A549 (cell line): ENCODE measurements at regions not wholly inside any gene's neighbourhood (a gene's known extent, or its start where the extent isn't known, plus 50 kb on each side); places are given as distances from the start of the nearest gene placed in this dataset.

ENCODE experiments used
- ATAC-seq, 2 experiments: fragments of 200-7000 bp in 1 of 2; fragments of >200 bp in 1 of 2; cut with Nextera tagmentation in 1 of 2; cut with Tn5 transposase in 1 of 2; 3 replicates each; pipeline versions ENCODE4 v1.8.0 to v1.9.1; 2018 to 2020; ENCODE audit warnings: mild to moderate bottlenecking in 1 of 2, moderate library complexity in 1 of 2
- CTCF ChIA-PET: fragments of 300-600 bp; sonication (Branson Sonifier 250); formaldehyde crosslinking; extraction: SDS; loops from one replicate; lab custom pipeline; 2021; ENCODE audit warnings: antibody characterized with exemption, inconsistent platforms; lab: Yijun Ruan, JAX
- POLR2A ChIA-PET: fragments of 350-600 bp; formaldehyde crosslinking; extraction: SDS; loops from one replicate; lab custom pipeline; 2021; ENCODE audit warnings: antibody characterized with exemption, inconsistent platforms; lab: Yijun Ruan, JAX
- DNase-seq, 2 experiments: peaks; one replicate each; pipeline versions ENCODE4 v3.0.0 to v3.0.0-alpha.2; 2011 to 2016; ENCODE audit warnings: low read depth in 1 of 2, low spot score in 1 of 2
- FAIRE-seq: peaks from 2 replicates; lab custom pipeline; 2011; peaks lifted over from hg19 to GRCh38; lab: Jason Lieb, UNC
- H3K27ac ChIP-seq, 2 experiments: fragments of >200 bp; sonication (Bioruptor Twin); formaldehyde crosslinking; 3 replicates each; pipeline ENCODE4 v1.5.1; 2016 to 2017
- H3K4me1 ChIP-seq: fragments of >200 bp; sonication (Bioruptor Twin); formaldehyde crosslinking; 3 replicates; pipeline ENCODE4 v1.6.1; 2016
- H3K4me2 ChIP-seq: fragments of >200 bp; sonication (Bioruptor Twin); formaldehyde crosslinking; 3 replicates; pipeline ENCODE4 v1.6.1; 2016
- H3K4me3 ChIP-seq: fragments of >200 bp; sonication (Bioruptor Twin); formaldehyde crosslinking; 3 replicates; pipeline ENCODE4 v1.5.1; 2016
- H3K9me3 ChIP-seq: fragments of >200 bp; sonication (Bioruptor Twin); formaldehyde crosslinking; 3 replicates; pipeline ENCODE4 v1.6.1; 2016
- BCL3 ChIP-seq: fragments of >200 bp; sonication (Bioruptor Twin); formaldehyde crosslinking; IDR thresholded peaks from 3 replicates; pipeline ENCODE4 v1.6.1; 2016
- CHD2 ChIP-seq: fragments of 150-350 bp; IDR thresholded peaks from 2 replicates; pipeline ENCODE4 v1.6.1; 2014; ENCODE audit warnings: low read length; ENCODE audit not compliant: partially characterized antibody
- CHD4 ChIP-seq: fragments of 200-600 bp; sonication (generic); IDR thresholded peaks from 2 replicates; pipeline ENCODE4 v1.6.1; 2016; ENCODE audit warnings: antibody characterized with exemption, mild to moderate bottlenecking, borderline replicate concordance
- E2F6 ChIP-seq: IDR thresholded peaks from 2 replicates; pipeline ENCODE4 v1.6.1; 2012; ENCODE audit warnings: low read depth, borderline replicate concordance
- EHF ChIP-seq: fragments of 250-450 bp; sonication (Bioruptor Pico); IDR thresholded peaks from 2 replicates; pipeline ENCODE4 v1.5.0; 2020; ENCODE audit warnings: mild to moderate bottlenecking
- EHMT2 ChIP-seq: fragments of 200-600 bp; sonication (generic); IDR thresholded peaks from 2 replicates; pipeline ENCODE4 v1.6.1; 2016; ENCODE audit warnings: antibody characterized with exemption, low read depth, mild to moderate bottlenecking, moderate library complexity
- EP300 ChIP-seq, 2 experiments: fragments of >200 bp; sonication (Bioruptor Twin); formaldehyde crosslinking; IDR thresholded peaks; 2 replicates in 1 of 2; 3 replicates in 1 of 2; pipeline ENCODE4 v1.6.1; 2016 to 2017
- ESRRA ChIP-seq: fragments of 150-350 bp; IDR thresholded peaks from 2 replicates; pipeline ENCODE4 v1.6.1; 2014; ENCODE audit warnings: mild to moderate bottlenecking, low read length, borderline replicate concordance
- FOSB ChIP-seq: fragments of 250-450 bp; sonication (Bioruptor Pico); IDR thresholded peaks from 2 replicates; pipeline ENCODE4 v1.5.0; 2020; ENCODE audit warnings: mild to moderate bottlenecking, moderate library complexity
- FOXS1 ChIP-seq: fragments of 250-450 bp; sonication (Bioruptor Pico); IDR thresholded peaks from 2 replicates; pipeline ENCODE4 v1.5.0; 2020; ENCODE audit warnings: mild to moderate bottlenecking, moderate library complexity
- HES2 ChIP-seq: fragments of >200 bp; sonication (Bioruptor Twin); formaldehyde crosslinking; IDR thresholded peaks from 2 replicates; pipeline ENCODE4 v1.6.1; 2016
- HOXB5 ChIP-seq: fragments of 250-450 bp; sonication (Bioruptor Pico); IDR thresholded peaks from 2 replicates; pipeline ENCODE4 v1.5.0; 2020; ENCODE audit warnings: mild to moderate bottlenecking, moderate library complexity
- JUN ChIP-seq, 2 experiments: fragments of >200 bp; sonication (Bioruptor Twin); formaldehyde crosslinking; IDR thresholded peaks; 2 replicates in 1 of 2; 3 replicates in 1 of 2; pipeline ENCODE4 v1.6.1; 2016 to 2017
- JUNB ChIP-seq: fragments of >200 bp; sonication (Bioruptor Twin); formaldehyde crosslinking; IDR thresholded peaks from 2 replicates; pipeline ENCODE4 v1.6.1; 2016
- KDM5A ChIP-seq: fragments of 200-600 bp; sonication (generic); IDR thresholded peaks from 2 replicates; pipeline ENCODE4 v1.6.1; 2016; ENCODE audit warnings: antibody characterized with exemption, mild to moderate bottlenecking
- NPAS2 ChIP-seq: fragments of 250-450 bp; sonication (Bioruptor Pico); IDR thresholded peaks from 2 replicates; pipeline ENCODE4 v1.8.0; 2022; ENCODE audit warnings: mild to moderate bottlenecking, moderate library complexity, borderline replicate concordance
- POLR2A ChIP-seq: IDR thresholded peaks from 2 replicates; pipeline ENCODE4 v1.6.1; 2012; ENCODE audit warnings: mild to moderate bottlenecking, low read length
- POLR2AphosphoS2 ChIP-seq: conservative IDR thresholded peaks from 2 replicates; pipeline ENCODE4 v1.6.1; 2012; ENCODE audit warnings: low read length, improper control_type of control experiment, inconsistent platforms
- RARB ChIP-seq: fragments of 250-450 bp; sonication (Bioruptor Pico); IDR thresholded peaks from 2 replicates; pipeline ENCODE4 v1.8.0; 2021; ENCODE audit warnings: mild to moderate bottlenecking, moderate library complexity
- RNF2 ChIP-seq: fragments of 200-600 bp; sonication (generic); IDR thresholded peaks from 2 replicates; pipeline ENCODE4 v1.6.1; 2016; ENCODE audit warnings: low read depth, mild to moderate bottlenecking, antibody characterized with exemption, moderate library complexity, borderline replicate concordance
- SMC3 ChIP-seq: fragments of >200 bp; sonication (Bioruptor Twin); formaldehyde crosslinking; IDR thresholded peaks from 3 replicates; pipeline ENCODE4 v1.6.1; 2018; ENCODE audit warnings: inconsistent platforms
- TP53 ChIP-seq: fragments of 250-450 bp; sonication (Bioruptor Pico); IDR thresholded peaks from 2 replicates; pipeline ENCODE4 v1.5.0; 2021; ENCODE audit warnings: mild to moderate bottlenecking, moderate library complexity
- ZFP36 ChIP-seq: fragments of 450-650 bp; IDR thresholded peaks from 2 replicates; pipeline ENCODE4 v1.6.1; 2014; ENCODE audit warnings: borderline replicate concordance; ENCODE audit not compliant: partially characterized antibody
- WGBS: methylation state at CpG from one replicate; pipeline ENCODE4 v1.1.6; 2017; ENCODE audit errors: missing lambda C conversion rate; 5-methylcytosine and 5-hydroxymethylcytosine counted together
- TF ChIP-seq, protein P1 (sequence below): fragments of 250-450 bp; sonication (Bioruptor Pico); IDR thresholded peaks from 2 replicates; pipeline ENCODE4 v1.5.0; 2020; ENCODE audit warnings: low read depth, mild to moderate bottlenecking, moderate library complexity
- TF ChIP-seq, protein P2 (sequence below): IDR thresholded peaks from 2 replicates; pipeline ENCODE4 v1.6.1; 2012
- TF ChIP-seq, protein P3 (sequence below): fragments of 150-350 bp; IDR thresholded peaks from 2 replicates; pipeline ENCODE4 v1.6.1; 2014; ENCODE audit warnings: low read depth, mild to moderate bottlenecking, low read length

DNA sequence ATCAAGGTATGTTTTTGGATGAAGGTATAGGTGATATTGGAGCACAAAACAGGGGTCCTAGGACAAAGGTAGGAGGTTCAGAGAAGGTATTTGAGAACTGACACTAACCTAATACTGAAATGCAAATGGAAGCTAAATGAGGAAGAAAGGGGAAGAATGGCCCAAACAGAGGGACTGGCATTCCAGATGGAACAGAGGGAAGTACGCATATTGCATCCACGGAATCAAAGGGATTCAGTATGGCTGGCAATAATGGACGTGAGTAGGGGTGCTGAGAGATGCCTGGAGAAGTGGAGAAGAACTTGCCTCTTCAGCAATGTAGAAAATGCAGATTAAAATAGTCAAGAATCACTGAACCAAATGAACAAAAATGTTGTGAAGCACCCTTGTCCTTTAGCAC, 283.5 kb upstream of the DACH1 start:
- WGBS: 2% methylated on average over 3 of the region's 3 CpGs
- no peak for ATAC-seq
- H3K4me2 ChIP-seq: no peak overlapping the region
- TF ChIP-seq HES2: no peak
- no peak for TF ChIP-seq JUNB
- no peak for TF ChIP-seq KDM5A
- no peak for TF ChIP-seq FOSB (CRISPR knock-in tag)
- no peak for TF ChIP-seq EHF (CRISPR knock-in tag)
- no peak for TF ChIP-seq FOXS1 (CRISPR knock-in tag)
- TF ChIP-seq NPAS2: no peak
- no peak for TF ChIP-seq ZFP36
- TF ChIP-seq TP53: no peak
- TF ChIP-seq CHD4: no peak
- no peak for TF ChIP-seq POLR2AphosphoS2
- no peak for TF ChIP-seq ESRRA
- no peak for TF ChIP-seq CHD2
- TF ChIP-seq SMC3: no peak
- no peak for TF ChIP-seq EHMT2
- TF ChIP-seq, protein P1, sequence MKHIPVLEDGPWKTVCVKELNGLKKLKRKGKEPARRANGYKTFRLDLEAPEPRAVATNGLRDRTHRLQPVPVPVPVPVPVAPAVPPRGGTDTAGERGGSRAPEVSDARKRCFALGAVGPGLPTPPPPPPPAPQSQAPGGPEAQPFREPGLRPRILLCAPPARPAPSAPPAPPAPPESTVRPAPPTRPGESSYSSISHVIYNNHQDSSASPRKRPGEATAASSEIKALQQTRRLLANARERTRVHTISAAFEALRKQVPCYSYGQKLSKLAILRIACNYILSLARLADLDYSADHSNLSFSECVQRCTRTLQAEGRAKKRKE (CRISPR knock-in tag): no peak
- no peak for TF ChIP-seq E2F6
- no peak for TF ChIP-seq BCL3
- no peak for TF ChIP-seq RARB (CRISPR knock-in tag)
- TF ChIP-seq, all 56 proteins: peak for 0
- DNase-seq (no peak), FAIRE-seq (no peak)
- CTCF ChIA-PET: no interaction called here
- Histone ChIP-seq H3K4me1 (no peaks in the 10 kb centered on the region), H3K27ac (no peak overlapping the region), H3K9me3 (no peaks in the 10 kb centered on the region), H3K4me3 (no peak overlapping the region)
- POLR2A ChIA-PET: no interaction called here

DNA sequence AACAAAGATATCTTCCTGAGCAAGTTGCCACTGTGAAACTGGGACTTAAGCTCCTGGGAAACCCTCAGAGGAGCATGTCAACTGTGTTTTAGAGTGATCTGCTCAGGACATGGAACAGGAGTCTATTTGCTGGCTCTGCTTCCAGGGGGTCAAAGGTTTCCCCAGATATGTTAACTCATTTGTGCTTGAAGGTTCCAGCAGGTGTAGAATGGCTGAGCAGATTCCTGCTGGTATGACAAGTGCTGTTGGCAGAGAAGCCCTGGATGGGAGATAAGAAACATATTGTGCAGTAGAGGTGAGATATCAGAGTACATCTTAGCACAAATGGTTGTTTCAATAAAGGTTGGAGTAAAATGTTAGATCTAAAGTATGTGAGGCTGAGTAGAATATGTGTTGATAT, 282.7 kb upstream of the DACH1 start:
- no peaks in the 10 kb centered on the region for H3K4me1 ChIP-seq
- no peaks in the 10 kb centered on the region for H3K9me3 ChIP-seq
- TF ChIP-seq ZFP36: no peak
- no peak for TF ChIP-seq EP300 (IDR thresholded peaks at IDR 0.05)
- TF ChIP-seq RNF2: no peak
- no peak for TF ChIP-seq FOXS1 (CRISPR knock-in tag)
- TF ChIP-seq, protein P2, sequence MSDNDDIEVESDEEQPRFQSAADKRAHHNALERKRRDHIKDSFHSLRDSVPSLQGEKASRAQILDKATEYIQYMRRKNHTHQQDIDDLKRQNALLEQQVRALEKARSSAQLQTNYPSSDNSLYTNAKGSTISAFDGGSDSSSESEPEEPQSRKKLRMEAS: no peak
- TF ChIP-seq JUN (IDR thresholded peaks at IDR 0.05): no peak
- TF ChIP-seq, protein P3, sequence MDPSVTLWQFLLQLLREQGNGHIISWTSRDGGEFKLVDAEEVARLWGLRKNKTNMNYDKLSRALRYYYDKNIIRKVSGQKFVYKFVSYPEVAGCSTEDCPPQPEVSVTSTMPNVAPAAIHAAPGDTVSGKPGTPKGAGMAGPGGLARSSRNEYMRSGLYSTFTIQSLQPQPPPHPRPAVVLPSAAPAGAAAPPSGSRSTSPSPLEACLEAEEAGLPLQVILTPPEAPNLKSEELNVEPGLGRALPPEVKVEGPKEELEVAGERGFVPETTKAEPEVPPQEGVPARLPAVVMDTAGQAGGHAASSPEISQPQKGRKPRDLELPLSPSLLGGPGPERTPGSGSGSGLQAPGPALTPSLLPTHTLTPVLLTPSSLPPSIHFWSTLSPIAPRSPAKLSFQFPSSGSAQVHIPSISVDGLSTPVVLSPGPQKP: no peak
- TF ChIP-seq POLR2A: no peak
- no peak for TF ChIP-seq JUNB
- TF ChIP-seq HOXB5: no peak
- no peak for ATAC-seq
- no peak for DNase-seq
- FAIRE-seq: no peak
- POLR2A ChIA-PET: no interaction called here
- CTCF ChIA-PET: no interaction called here
- H3K27ac ChIP-seq: no peak overlapping the region
- H3K4me3 ChIP-seq: no peak overlapping the region
- H3K4me2 ChIP-seq: no peak overlapping the region
